Effector CD4-positive, alpha-beta T cell (primary cell): ENCODE measurements at regions not wholly inside any gene's neighbourhood (a gene's known extent, or its start where the extent isn't known, plus 50 kb on each side); places are given as distances from the start of the nearest gene placed in this dataset.

ENCODE experiments used
- DNase-seq: peaks from one replicate; pipeline ENCODE4 v3.0.0-alpha.2; 2020

- DNase-seq, result no peak
These were observed 1497.7 kb downstream of the TBC1D22A start for GRCh38 chr22:48259991-48260670.

- DNase-seq, result no peak
These were observed 1496.4 kb downstream of the TBC1D22A start for GRCh38 chr22:48258811-48259210.

GRCh38 chr22:48258064-48258701, 1495.7 kb downstream of the TBC1D22A start:
- no peak for DNase-seq

GRCh38 chr22:48257685-48258055, 1495.2 kb downstream of the TBC1D22A start:
- DNase-seq, result no peak

- no peak for DNase-seq
These were observed 1494.6 kb downstream of the TBC1D22A start for GRCh38 chr22:48256776-48257684.

GRCh38 chr22:48256041-48256739, 1493.7 kb downstream of the TBC1D22A start:
- no peak for DNase-seq

- no peak for DNase-seq
These were observed 1491.9 kb downstream of the TBC1D22A start for GRCh38 chr22:48254311-48254873.

- DNase-seq, result no peak
These were observed 1491.1 kb downstream of the TBC1D22A start for GRCh38 chr22:48253573-48253972.

- DNase-seq, result no peak
These were observed 1490.7 kb downstream of the TBC1D22A start for GRCh38 chr22:48253136-48253535.

GRCh38 chr22:48251629-48252028, 1489.2 kb downstream of the TBC1D22A start:
- no peak for DNase-seq

- DNase-seq, result no peak
These were observed 1488.6 kb downstream of the TBC1D22A start for GRCh38 chr22:48250937-48251530.

GRCh38 chr22:48250286-48250895, 1487.9 kb downstream of the TBC1D22A start:
- no peak for DNase-seq

- DNase-seq, result no peak
These were observed 1487.3 kb downstream of the TBC1D22A start for GRCh38 chr22:48249713-48250268.

- DNase-seq, result no peak
These were observed 1486.5 kb downstream of the TBC1D22A start for GRCh38 chr22:48248901-48249455.

GRCh38 chr22:48247829-48248228, 1485.4 kb downstream of the TBC1D22A start:
- no peak for DNase-seq

GRCh38 chr22:48245196-48245485, 1482.7 kb downstream of the TBC1D22A start:
- DNase-seq, result no peak

GRCh38 chr22:48244388-48245195, 1482.1 kb downstream of the TBC1D22A start:
- DNase-seq, result no peak

- DNase-seq, result no peak
These were observed 1480.0 kb downstream of the TBC1D22A start for GRCh38 chr22:48242461-48242864.

- DNase-seq, result no peak
These were observed 1479.2 kb downstream of the TBC1D22A start for GRCh38 chr22:48241658-48242057.

GRCh38 chr22:48240935-48241230, 1478.4 kb downstream of the TBC1D22A start:
- no peak for DNase-seq
